Uterus (tissue), 2 donors: ENCODE measurements at regions not wholly inside any gene's neighbourhood (a gene's known extent, or its start where the extent isn't known, plus 50 kb on each side); places are given as distances from the start of the nearest gene placed in this dataset.

Experiments used
- POLR2A ChIP-seq, 2 donors: fragments of 450-650 bp; IDR thresholded peaks; one replicate each; pipeline ENCODE4 v1.6.1; 2016; ENCODE audit warnings: antibody characterized with exemption in 2 of 2, mild to moderate bottlenecking in 1 of 2, moderate library complexity in 1 of 2
- TF ChIP-seq, protein P1 (sequence below), 4 experiments: fragments of 200-600 bp in 2 of 4; fragments of 450-650 bp in 2 of 4; sonication (generic) in 2 of 4; IDR thresholded peaks; one replicate each; pipeline ENCODE4 v1.5.1; 2016 to 2019; ENCODE audit warnings: antibody characterized with exemption in 4 of 4, mild to moderate bottlenecking in 2 of 4, moderate library complexity in 1 of 4

DNA sequence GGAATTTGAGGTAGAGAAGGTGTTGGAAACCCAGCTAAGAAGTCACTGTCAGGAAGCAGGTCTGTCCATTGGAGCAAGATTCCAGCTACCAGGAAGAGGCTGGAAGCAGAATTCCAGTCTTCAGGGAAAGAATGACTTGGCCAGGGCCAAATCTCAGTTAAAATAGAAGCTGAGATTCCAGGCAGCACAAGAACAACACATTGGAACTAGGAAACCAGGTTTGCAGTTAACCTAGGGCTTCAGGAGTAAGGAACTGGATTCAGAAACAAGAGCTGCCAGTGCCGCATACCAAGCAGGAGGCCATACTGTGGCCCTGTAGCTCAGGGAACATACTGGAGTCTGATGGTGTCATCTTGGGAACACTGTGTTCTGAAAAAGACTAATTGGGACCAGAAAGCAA, 73.7 kb upstream of the FUCA2 start:
- TF ChIP-seq, protein P1, sequence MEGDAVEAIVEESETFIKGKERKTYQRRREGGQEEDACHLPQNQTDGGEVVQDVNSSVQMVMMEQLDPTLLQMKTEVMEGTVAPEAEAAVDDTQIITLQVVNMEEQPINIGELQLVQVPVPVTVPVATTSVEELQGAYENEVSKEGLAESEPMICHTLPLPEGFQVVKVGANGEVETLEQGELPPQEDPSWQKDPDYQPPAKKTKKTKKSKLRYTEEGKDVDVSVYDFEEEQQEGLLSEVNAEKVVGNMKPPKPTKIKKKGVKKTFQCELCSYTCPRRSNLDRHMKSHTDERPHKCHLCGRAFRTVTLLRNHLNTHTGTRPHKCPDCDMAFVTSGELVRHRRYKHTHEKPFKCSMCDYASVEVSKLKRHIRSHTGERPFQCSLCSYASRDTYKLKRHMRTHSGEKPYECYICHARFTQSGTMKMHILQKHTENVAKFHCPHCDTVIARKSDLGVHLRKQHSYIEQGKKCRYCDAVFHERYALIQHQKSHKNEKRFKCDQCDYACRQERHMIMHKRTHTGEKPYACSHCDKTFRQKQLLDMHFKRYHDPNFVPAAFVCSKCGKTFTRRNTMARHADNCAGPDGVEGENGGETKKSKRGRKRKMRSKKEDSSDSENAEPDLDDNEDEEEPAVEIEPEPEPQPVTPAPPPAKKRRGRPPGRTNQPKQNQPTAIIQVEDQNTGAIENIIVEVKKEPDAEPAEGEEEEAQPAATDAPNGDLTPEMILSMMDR (IDR thresholded peaks at IDR 0.05) = no peak
- TF ChIP-seq POLR2A (IDR thresholded peaks at IDR 0.05) = no peak
